ENCODE measurements at regions not wholly inside any gene's neighbourhood (a gene's known extent, or its start where the extent isn't known, plus 50 kb on each side); places are given as distances from the start of the nearest gene placed in this dataset.

DNA sequence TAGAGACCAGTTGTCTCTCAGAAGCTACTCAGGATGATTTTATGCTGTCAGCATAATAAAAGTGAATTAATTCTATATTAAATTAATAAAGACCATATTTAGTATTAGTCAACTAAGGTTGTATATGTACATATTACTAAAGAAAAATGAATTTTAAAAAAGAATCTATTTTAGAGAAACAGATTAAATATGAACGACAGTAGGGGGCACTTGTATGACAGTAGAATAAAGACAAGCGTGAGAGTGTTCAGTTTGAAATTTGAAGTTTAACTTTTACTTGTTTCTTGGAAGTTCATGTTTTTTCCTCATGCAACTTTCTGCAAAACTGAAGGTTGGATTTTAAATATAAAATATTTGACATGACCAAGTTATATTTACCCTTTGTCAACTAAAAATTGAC lies 67.9 kb upstream of the MACF1 start:
- no peaks in the 10 kb centered on the region for H3K36me3 ChIP-seq
- H3K4me1 ChIP-seq = peaks cover 16 to 41% (median 27%) of the 10 kb centered on the region in 4 donors
- DNase-seq = no peak
- 72 to 89% (median 86%) methylated on average over 2 of the region's 2 CpGs for WGBS, 5 donors
- H3K27ac ChIP-seq = no peak overlapping the region
- no peaks in the 10 kb centered on the region for H3K9me3 ChIP-seq
- no peak for TF ChIP-seq EP300 (IDR thresholded peaks at IDR 0.05)
- TF ChIP-seq POLR2A (IDR thresholded peaks at IDR 0.05) = no peak
- TF ChIP-seq, protein P1, sequence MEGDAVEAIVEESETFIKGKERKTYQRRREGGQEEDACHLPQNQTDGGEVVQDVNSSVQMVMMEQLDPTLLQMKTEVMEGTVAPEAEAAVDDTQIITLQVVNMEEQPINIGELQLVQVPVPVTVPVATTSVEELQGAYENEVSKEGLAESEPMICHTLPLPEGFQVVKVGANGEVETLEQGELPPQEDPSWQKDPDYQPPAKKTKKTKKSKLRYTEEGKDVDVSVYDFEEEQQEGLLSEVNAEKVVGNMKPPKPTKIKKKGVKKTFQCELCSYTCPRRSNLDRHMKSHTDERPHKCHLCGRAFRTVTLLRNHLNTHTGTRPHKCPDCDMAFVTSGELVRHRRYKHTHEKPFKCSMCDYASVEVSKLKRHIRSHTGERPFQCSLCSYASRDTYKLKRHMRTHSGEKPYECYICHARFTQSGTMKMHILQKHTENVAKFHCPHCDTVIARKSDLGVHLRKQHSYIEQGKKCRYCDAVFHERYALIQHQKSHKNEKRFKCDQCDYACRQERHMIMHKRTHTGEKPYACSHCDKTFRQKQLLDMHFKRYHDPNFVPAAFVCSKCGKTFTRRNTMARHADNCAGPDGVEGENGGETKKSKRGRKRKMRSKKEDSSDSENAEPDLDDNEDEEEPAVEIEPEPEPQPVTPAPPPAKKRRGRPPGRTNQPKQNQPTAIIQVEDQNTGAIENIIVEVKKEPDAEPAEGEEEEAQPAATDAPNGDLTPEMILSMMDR (IDR thresholded peaks at IDR 0.05) = no peak
- TF ChIP-seq POLR2AphosphoS5 (IDR thresholded peaks at IDR 0.05) = no peak
- intact Hi-C loops (cut with DNase I; ENCODE audit: low total_unique reads) = no loop called here
- no peaks in the 10 kb centered on the region for H3K27me3 ChIP-seq
- no peak overlapping the region for H3K4me3 ChIP-seq

DNA sequence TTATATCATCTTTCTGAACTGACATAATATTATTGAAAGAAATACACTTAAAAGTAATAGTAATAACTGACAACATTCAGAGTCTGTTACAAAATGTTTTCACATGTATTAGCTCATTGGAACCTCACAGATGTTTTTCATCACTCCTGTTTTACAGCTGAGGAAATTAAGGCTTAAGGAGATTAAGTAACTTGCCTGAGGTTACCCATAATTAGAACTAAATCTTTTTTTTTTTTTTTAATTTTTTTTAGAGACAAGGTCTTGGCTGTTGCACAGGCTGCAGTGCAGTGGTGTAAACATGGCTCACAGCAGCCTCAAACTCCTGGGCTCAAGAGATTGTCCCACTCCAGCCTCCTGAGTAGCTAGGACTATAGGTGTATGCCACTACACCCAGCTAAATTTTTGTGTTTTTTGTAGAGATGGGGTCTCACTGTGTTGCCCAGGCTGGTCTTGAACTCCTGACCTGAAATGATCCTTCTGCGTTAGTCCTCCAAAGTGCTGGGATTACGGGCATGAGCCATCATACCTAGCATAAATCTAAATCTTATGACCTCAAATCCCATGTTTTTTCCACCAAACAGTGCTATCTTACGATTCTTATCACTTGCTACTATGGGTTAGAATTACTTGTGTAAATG lies 64.7 kb upstream of the MACF1 start:
- Histone ChIP-seq H3K27ac (no peak overlapping the region), H3K4me3 (no peak overlapping the region), H3K4me1 (peaks cover 0 to 43% (median 19%) of the 10 kb centered on the region in 4 donors), H3K9me3 (no peaks in the 10 kb centered on the region), H3K36me3 (no peaks in the 10 kb centered on the region), H3K27me3 (no peaks in the 10 kb centered on the region)
- intact Hi-C loops (cut with DNase I; ENCODE audit: low total_unique reads) = no loop called here
- no peak for DNase-seq
- WGBS, 5 donors = 73 to 87% (median 82%) methylated on average over 3 of the region's 3 CpGs
- TF ChIP-seq, protein P1 (IDR thresholded peaks at IDR 0.05) = no peak
- peak in 2 of 3 donors; percentile 24 for TF ChIP-seq POLR2AphosphoS5 (IDR thresholded peaks at IDR 0.05)
- no peak for TF ChIP-seq POLR2A (IDR thresholded peaks at IDR 0.05)

DNA sequence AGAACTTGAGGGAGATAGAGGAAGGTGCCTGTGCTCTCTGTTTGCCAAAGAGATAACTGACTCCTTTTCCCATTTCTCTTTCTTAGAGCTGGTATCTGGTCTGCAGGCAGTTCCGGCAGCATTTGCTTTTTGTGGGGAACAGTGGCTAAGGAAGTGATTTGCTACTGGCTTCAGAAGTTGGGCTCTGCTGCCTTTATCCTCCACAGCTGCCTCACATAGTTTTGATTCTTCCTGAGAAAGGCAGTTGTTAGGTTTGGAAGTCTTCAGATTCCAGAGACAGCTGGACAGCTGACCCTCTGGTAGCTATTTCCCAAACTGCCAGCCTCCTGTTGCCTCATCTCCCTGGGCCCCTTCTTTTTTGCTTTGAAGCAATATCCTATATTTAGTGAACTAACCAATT lies 62.6 kb upstream of the MACF1 start:
- TF ChIP-seq EP300 (IDR thresholded peaks at IDR 0.05) (no peak), POLR2AphosphoS5 (IDR thresholded peaks at IDR 0.05) (no peak), POLR2A (IDR thresholded peaks at IDR 0.05) (no peak)
- TF ChIP-seq, protein P1 (IDR thresholded peaks at IDR 0.05) = no peak
- DNase-seq = no peak
- H3K27me3 ChIP-seq = no peaks in the 10 kb centered on the region
- no peak overlapping the region for H3K4me3 ChIP-seq
- H3K36me3 ChIP-seq = no peaks in the 10 kb centered on the region
- H3K9me3 ChIP-seq = no peaks in the 10 kb centered on the region
- WGBS, 5 donors = 55 to 86% (median 76%) methylated on average over 1 of the region's 1 CpG
- intact Hi-C loops (cut with DNase I; ENCODE audit: low total_unique reads) = no loop called here
- H3K4me1 ChIP-seq = peaks cover 0 to 43% (median 19%) of the 10 kb centered on the region in 4 donors
- peak overlapping the region in 2 of 5 donors; percentile 39 to 45 for H3K27ac ChIP-seq

DNA sequence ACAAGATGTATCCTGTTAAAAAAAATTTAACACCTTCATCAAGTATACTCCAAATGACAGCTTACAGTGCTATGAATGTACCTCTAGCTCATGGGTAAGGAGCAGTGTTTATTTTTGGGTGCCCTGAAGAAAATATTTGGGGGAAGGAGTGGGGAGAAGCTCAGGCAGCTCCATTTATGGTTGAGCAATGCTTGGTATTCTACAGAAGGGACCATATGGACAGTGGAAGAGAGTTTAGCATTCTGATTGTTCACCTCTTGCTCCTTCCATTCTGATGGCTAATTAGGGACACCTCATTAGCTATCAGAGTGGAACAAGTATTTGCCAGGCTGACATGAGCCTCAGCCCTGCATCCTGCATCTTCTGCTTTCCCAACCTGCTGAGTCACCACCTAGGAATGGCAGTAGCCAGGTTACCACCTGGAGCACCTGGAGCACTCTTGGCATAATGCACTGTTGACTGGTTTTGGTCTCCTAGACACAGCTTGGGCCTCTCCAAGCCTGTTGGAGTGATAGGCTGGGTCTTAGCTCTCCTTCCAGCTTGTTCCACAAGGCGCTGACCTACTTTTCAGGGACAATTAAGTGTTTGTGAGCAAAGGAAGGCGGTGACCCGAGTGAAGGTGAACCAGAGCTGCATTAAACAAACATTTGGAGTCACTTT lies 62.0 kb upstream of the MACF1 start:
- no peaks in the 10 kb centered on the region for H3K27me3 ChIP-seq
- DNase-seq = peak; percentile 51 to 73
- H3K4me3 ChIP-seq = no peak overlapping the region
- no peaks in the 10 kb centered on the region for H3K9me3 ChIP-seq
- H3K4me1 ChIP-seq = peaks cover 0 to 43% (median 22%) of the 10 kb centered on the region in 4 donors
- H3K27ac ChIP-seq = peak overlapping the region; percentile 0 to 45 (median 17)
- WGBS, 5 donors = 51 to 78% (median 60%) methylated on average over 3 of the region's 3 CpGs
- H3K36me3 ChIP-seq = no peaks in the 10 kb centered on the region
- TF ChIP-seq POLR2A (IDR thresholded peaks at IDR 0.05) = no peak
- TF ChIP-seq POLR2AphosphoS5 (IDR thresholded peaks at IDR 0.05) = peak in 1 of 3 donors; percentile 16
- intact Hi-C loops (cut with DNase I; ENCODE audit: low total_unique reads) = no loop called here

DNA sequence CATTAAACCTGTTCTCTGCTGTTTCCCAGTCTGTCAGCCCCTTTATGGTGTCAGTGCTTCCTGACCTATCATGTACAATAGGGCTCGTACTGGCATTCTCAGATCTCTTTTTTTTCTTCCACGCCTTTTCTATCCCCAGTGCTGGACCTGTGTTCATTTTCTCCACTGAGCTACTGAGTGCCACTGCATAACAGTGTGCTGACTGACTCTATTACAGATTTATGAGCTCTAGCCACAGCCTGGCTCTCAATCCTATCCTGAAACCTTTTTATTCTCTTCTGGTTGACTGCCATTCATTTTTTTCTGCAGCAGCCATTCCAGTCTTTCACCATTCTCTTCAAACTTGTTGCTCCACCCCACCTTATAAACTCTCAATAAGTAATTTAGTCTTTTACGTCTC lies 59.6 kb upstream of the MACF1 start:
- Histone ChIP-seq H3K4me1 (peaks cover 0 to 45% (median 31%) of the 10 kb centered on the region in 4 donors), H3K27ac (no peak overlapping the region), H3K27me3 (no peaks in the 10 kb centered on the region), H3K36me3 (no peaks in the 10 kb centered on the region), H3K4me3 (no peak overlapping the region), H3K9me3 (no peaks in the 10 kb centered on the region)
- TF ChIP-seq, protein P1 (IDR thresholded peaks at IDR 0.05) = no peak
- no peak for TF ChIP-seq POLR2A (IDR thresholded peaks at IDR 0.05)
- no peak for TF ChIP-seq POLR2AphosphoS5 (IDR thresholded peaks at IDR 0.05)
- WGBS, 5 donors = 89 to 96% (median 90%) methylated on average over 3 of the region's 3 CpGs
- DNase-seq = no peak
- intact Hi-C loops (cut with DNase I; ENCODE audit: low total_unique reads) = no loop called here
